ENCODE measurements at regions not wholly inside any gene's neighbourhood (a gene's known extent, or its start where the extent isn't known, plus 50 kb on each side); places are given as distances from the start of the nearest gene placed in this dataset.
A peak's percentile ranks its signal among the peaks of the same experiment; 100 is the strongest.

- no peak for DNase-seq
Observed at GRCh38 chr13:102993348-102993747, 72.9 kb downstream of the SLC10A2 start.

DNA sequence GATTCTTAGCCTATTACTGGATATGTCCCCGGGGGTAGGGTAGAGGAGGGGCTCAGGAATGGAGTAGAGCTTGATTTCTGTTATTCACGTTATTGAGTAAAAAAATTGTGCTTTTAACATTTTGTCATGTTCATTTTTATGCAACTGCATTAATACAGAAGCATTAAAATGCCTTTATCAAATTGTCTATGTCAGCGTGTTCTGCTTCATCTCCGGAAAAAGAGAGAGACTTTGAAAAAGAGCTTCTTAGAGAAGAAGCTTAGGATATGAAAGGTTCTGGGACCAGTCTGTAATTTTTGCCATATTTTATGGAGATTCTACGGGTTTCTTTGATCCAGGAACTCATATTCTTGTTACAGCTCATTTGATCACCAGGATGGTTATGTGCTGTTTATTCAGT lies 82.0 kb downstream of the SLC10A2 start:
- no peak for DNase-seq

GRCh38 chr13:102983496-102983895 lies 82.7 kb downstream of the SLC10A2 start:
- DNase-seq, result no peak

GRCh38 chr13:102980331-102980982 lies 85.8 kb downstream of the SLC10A2 start:
- DNase-seq, result peak in 1 of 14 donors; percentile 34

GRCh38 chr13:102978168-102978567 lies 88.0 kb downstream of the SLC10A2 start:
- DNase-seq, result no peak

GRCh38 chr13:102977471-102977870 lies 88.7 kb downstream of the SLC10A2 start:
- DNase-seq, result no peak

DNA sequence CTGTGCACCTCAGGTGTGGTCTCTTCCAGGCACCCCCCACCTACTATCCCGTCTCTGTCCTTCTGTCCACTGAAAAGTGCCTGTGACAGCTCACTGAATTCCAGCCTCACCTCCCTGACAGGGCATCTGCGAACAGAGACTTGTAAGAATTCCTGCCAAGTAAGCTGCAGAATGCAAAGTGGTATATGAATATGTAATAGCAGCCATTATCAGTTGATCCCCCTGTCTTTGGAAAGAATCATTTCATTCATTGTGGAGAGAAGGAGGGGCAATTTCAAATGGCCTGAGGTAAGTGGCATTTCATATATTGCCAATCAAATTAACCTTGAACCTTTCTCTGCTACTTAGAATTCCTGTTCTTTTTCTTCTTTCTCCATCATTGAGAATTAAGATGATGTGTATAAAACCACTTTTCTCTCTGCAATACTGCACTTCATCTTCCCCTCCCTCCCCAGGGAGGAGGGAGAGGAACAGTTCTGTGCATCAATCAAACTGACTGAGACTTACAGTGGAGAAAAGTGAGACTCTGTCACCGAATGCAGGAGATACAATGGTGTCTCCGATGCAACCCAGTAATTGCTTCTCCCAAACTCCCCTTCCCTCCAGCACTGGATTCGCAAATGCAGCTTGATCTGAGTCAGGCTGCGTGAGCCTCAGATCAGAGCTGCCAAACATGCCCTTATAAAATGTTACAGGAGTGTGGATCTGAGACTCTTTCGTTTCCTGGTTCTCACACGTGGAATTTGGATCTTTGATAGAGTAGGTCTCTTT lies 91.7 kb downstream of the SLC10A2 start:
- no peak for DNase-seq

DNA sequence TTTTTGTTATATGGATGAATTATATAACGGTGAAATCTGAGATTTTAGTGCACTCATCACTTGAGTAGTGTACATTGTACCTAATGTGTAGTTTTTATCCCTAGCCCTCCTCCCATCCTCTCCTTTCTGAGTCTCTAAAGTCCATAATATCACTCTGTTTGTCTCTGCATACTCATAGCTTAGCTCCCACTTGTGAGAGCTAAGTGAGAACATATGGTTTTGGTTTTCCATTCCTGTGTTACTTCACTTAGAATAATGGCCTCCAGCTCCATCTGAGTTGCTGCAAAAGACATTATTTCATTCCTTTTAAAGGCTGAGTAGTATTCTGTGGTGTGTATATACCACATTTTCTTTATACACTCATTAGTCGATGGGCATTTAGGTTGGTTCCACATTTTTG lies 94.0 kb downstream of the SLC10A2 start:
- DNase-seq, result no peak

GRCh38 chr13:102970542-102970941 lies 95.7 kb downstream of the SLC10A2 start:
- DNase-seq, result no peak

GRCh38 chr13:102968572-102969228 lies 97.5 kb downstream of the SLC10A2 start:
- DNase-seq, result no peak

DNA sequence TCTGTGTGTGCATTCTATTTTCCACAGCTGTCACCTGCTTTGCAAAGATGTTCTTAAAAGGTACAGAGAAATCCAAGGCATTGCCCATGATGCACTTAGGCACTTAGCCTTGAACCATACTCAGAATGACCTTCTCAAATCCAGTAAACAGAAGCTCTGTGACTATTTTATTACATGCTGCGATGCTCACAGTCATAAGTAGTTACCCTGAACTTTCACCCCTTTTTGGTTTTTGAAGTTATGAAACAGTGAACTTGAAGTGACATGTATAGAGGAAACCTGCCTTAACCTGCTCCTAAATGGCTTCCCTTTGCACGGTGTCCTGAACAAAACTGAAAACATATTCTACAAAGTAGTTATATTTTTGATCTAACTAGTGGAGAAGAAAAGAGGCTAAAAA lies 100.4 kb downstream of the SLC10A2 start:
- no peak for DNase-seq

DNA sequence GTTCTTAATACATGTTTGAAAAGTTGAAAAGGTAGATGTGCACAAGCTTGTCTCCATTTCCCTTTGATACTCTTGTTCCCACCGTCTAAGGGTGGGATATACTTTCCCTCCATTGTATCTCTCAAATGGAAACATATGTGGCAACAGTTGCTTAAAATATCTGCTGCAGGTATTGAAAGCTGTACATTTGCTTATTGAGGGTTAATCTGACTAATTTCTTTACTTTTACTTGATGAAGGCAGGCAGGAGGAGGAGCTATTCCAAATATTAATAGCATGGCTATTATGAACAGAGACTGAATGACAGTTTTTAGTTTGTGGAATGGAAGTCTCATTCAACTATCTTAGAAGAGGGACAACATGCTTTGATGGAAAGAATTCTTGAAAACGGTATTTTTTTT lies 103.8 kb downstream of the SLC10A2 start:
- no peak for DNase-seq

DNA sequence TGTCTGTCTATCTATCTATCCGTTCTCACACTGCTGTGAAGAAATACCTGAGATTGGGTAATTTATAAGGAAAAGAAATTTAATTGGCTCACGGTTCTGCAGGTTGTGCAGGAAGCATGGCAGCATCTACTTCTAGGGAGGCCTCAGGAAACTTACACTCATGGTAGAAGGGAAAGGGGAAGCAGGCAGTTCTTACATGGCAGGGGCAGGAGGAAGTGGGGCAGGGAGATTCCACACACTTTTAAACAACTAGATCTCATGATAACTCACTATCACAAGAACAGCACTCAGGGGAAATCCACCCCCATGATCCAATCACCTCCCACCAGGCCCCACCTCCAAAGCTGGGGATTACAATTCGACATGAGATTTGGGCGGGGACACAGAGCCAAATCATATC lies 105.3 kb downstream of the SLC10A2 start:
- no peak for DNase-seq

- no peak for DNase-seq
Observed at GRCh38 chr13:102956449-102956848, 109.8 kb downstream of the SLC10A2 start.

GRCh38 chr13:102954350-102954749 lies 108.5 kb downstream of the ERCC5 start:
- DNase-seq, result no peak

DNA sequence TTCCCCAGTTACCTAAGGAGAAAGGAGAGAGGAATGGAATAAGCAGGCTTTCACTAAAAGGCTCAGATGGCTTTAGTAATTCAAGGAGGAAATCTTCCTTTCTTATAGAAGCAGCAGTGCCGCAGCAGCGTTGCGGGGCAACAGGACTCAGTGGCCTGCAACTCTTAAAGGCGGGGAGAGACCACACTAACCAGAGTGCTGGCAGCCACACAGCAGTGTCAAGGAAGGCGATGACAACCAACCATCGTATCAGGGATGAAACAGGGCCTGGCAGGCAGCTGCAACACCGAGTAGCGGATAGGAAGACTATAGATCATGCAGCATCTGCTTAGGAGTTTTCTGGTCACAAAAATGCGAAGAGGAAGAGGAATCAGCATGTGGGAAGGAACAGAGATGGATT lies 106.0 kb downstream of the ERCC5 start:
- no peak for DNase-seq

DNA sequence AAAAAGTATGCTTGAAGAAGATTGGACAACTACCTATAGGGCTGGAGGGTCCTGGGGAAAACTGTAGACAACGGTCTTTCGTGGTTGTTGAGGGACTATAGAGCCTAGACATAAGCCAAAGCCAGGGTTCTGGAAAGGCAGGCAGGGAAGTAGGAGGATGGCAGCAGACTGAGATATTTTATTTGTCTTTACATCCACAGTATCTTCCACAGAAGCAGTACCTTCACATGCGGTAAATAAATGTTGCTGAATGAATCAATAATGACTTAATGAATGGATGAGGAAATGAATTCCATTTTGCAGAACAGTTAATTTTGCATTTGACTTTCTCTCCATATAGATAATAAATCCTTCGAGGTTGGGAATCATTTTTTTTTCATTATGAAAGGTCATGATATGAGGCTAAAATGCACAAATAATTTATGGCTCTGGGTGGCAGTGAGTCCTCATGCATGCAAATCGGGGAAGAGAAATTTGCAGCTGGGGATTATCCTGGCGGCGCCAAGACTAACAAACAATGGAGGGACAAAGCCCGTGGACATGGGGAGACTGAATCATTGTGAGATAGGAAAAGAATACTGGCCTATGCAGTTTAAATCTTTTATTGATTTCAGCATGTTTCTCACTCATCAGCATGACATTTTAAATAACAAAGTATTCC lies 102.0 kb downstream of the ERCC5 start:
- DNase-seq, result peak in 12 of 14 donors; percentile 3 to 59 (median 35)

DNA sequence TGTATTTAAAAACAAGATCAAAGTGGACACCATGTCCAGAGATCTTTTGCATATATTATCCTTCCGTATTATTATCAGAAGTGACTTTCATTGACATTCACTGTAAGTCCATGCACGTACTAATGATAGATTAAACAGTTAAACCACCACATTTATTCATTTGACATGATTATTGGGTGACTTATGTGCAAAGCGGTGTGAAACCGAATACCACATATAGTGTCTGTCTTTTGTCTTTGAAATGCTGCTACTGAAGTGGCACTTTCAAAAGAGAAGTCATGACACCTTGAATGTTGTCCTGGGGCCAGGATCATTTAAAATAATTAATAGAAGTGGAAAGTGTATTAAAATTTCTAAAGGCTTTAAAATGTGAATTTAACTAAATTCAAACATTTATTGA lies 100.1 kb downstream of the ERCC5 start:
- no peak for DNase-seq

- no peak for DNase-seq
Observed at GRCh38 chr13:102945324-102945815, 99.5 kb downstream of the ERCC5 start.

GRCh38 chr13:102944821-102945220 lies 99.0 kb downstream of the ERCC5 start:
- DNase-seq, result no peak

GRCh38 chr13:102940770-102941169 lies 94.9 kb downstream of the ERCC5 start:
- no peak for DNase-seq

DNA sequence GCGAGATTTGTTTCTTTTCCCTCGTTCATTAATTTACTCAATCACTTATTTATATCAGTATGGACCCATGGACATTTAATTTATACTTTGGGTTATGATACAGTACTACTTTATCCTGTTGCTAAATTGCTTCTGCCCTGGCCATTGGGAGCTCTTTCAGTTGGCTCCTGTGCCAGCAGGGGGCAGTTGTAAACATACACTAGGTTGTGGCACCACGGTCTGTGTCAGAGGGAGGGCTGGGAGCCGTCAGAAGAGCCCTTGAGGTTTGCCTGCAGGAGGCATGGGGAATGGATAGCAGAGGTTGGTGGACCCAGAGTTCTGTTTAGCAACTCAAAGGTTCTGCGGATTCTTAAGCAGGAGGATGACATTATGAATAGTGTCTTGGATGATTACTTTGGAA lies 94.3 kb downstream of the ERCC5 start:
- no peak for DNase-seq

GRCh38 chr13:102935896-102936321 lies 90.1 kb downstream of the ERCC5 start:
- no peak for DNase-seq

Measured in C1 segment of cervical spinal cord (tissue), 14 donors.